ENCODE measurements at regions not wholly inside any gene's neighbourhood (a gene's known extent, or its start where the extent isn't known, plus 50 kb on each side); places are given as distances from the start of the nearest gene placed in this dataset.
A peak's percentile ranks its signal among the peaks of the same experiment; 100 is the strongest.

GRCh38 chr2:173446722-173447121 is 92.0 kb downstream of the CDCA7 start:
- Histone ChIP-seq H3K4me1 (peaks cover 0 to 9% (median 5%) of the 10 kb centered on the region in 3 donors), H3K9me3 (no peaks in the 10 kb centered on the region), H3K36me3 (no peaks in the 10 kb centered on the region), H3K4me3 (no peak overlapping the region), H3K27me3 (no peaks in the 10 kb centered on the region), H3K27ac (no peak overlapping the region)
- DNase-seq: no peak
- TF ChIP-seq CTCF (IDR thresholded peaks at IDR 0.05): no peak
- no peak for TF ChIP-seq POLR2A (IDR thresholded peaks at IDR 0.05)
- 35 to 38% methylated on average over 1 of the region's 1 CpG for WGBS, 2 donors
- intact Hi-C loops (cut with DNase I): no loop called here

- Histone ChIP-seq H3K4me3 (peak overlapping the region in 3 of 4 donors; percentile 13 to 56 (median 35)), H3K9me3 (no peaks in the 10 kb centered on the region), H3K36me3 (no peaks in the 10 kb centered on the region), H3K27me3 (no peaks in the 10 kb centered on the region), H3K27ac (peak overlapping the region in 2 of 4 donors; percentile 12 to 28), H3K4me1 (peaks cover 0 to 9% (median 5%) of the 10 kb centered on the region in 3 donors)
- DNase-seq: peak; percentile 14
- peak; percentile 37 to 81 (median 65) for TF ChIP-seq CTCF (IDR thresholded peaks at IDR 0.05)
- no peak for TF ChIP-seq POLR2A (IDR thresholded peaks at IDR 0.05)
- WGBS, 2 donors: 28 to 40% methylated on average over 11 to 14 of the region's 17 CpGs
- intact Hi-C loops (cut with DNase I): no loop called here
These were observed 94.3 kb downstream of the CDCA7 start for GRCh38 chr2:173448938-173449471.

- TF ChIP-seq CTCF (IDR thresholded peaks at IDR 0.05) (no peak), POLR2A (IDR thresholded peaks at IDR 0.05) (no peak)
- no peaks in the 10 kb centered on the region for H3K36me3 ChIP-seq
These were observed 96.4 kb downstream of the CDCA7 start for GRCh38 chr2:173451118-173451517.

GRCh38 chr2:173451941-173452340 is 97.3 kb downstream of the CDCA7 start:
- TF ChIP-seq CTCF (IDR thresholded peaks at IDR 0.05): no peak
- no peak for TF ChIP-seq POLR2A (IDR thresholded peaks at IDR 0.05)
- H3K36me3 ChIP-seq: no peaks in the 10 kb centered on the region
- WGBS, 2 donors: 91% methylated on average over 4 of the region's 4 CpGs
- DNase-seq: no peak
- peaks cover 0 to 9% (median 5%) of the 10 kb centered on the region in 3 donors for H3K4me1 ChIP-seq
- no peak overlapping the region for H3K27ac ChIP-seq
- intact Hi-C loops (cut with DNase I): no loop called here
- no peak overlapping the region for H3K4me3 ChIP-seq
- H3K9me3 ChIP-seq: no peaks in the 10 kb centered on the region
- H3K27me3 ChIP-seq: peaks cover 0 to 2% (median 0%) of the 10 kb centered on the region in 4 donors

More at GRCh38 chr2:173451118-173451517, 96.4 kb downstream of the CDCA7 start:
- intact Hi-C loops (cut with DNase I): no loop called here
- H3K9me3 ChIP-seq: no peaks in the 10 kb centered on the region
- no peak overlapping the region for H3K27ac ChIP-seq
- peaks cover 0 to 9% (median 5%) of the 10 kb centered on the region in 3 donors for H3K4me1 ChIP-seq
- H3K4me3 ChIP-seq: no peak overlapping the region
- no peak for DNase-seq
- no peaks in the 10 kb centered on the region for H3K27me3 ChIP-seq
- 64 to 88% methylated on average over 8 of the region's 8 CpGs for WGBS, 2 donors

- no peaks in the 10 kb centered on the region for H3K9me3 ChIP-seq
- H3K36me3 ChIP-seq: no peaks in the 10 kb centered on the region
- intact Hi-C loops (cut with DNase I): no loop called here
- no peak for DNase-seq
- no peak overlapping the region for H3K27ac ChIP-seq
- 56 to 84% methylated on average over 8 of the region's 8 CpGs for WGBS, 2 donors
- no peak overlapping the region for H3K4me3 ChIP-seq
- TF ChIP-seq CTCF (IDR thresholded peaks at IDR 0.05) (no peak), POLR2A (IDR thresholded peaks at IDR 0.05) (no peak)
- H3K4me1 ChIP-seq: peaks cover 0 to 9% (median 5%) of the 10 kb centered on the region in 3 donors
- peaks cover 0 to 6% (median 0%) of the 10 kb centered on the region in 4 donors for H3K27me3 ChIP-seq
These were observed 97.7 kb downstream of the CDCA7 start for GRCh38 chr2:173452416-173452815.
